Right atrium auricular region (tissue), 2 donors: ENCODE measurements at regions not wholly inside any gene's neighbourhood (a gene's known extent, or its start where the extent isn't known, plus 50 kb on each side); places are given as distances from the start of the nearest gene placed in this dataset.

Experiments used
- DNase-seq: peaks from one replicate; pipeline ENCODE4 v3.0.0-alpha.2; 2019; ENCODE audit warnings: low spot score
- H3K27ac ChIP-seq, 2 donors: fragments of 200-600 bp; sonication (generic); 1 replicate in 1 of 2; 2 replicates in 1 of 2; pipeline ENCODE4 v1.5.1; 2016 to 2019
- H3K27me3 ChIP-seq, 2 donors: fragments of 200-600 bp; sonication (generic); one replicate each; pipeline versions ENCODE4 v1.5.1 to v1.6.0; 2017 to 2019
- H3K36me3 ChIP-seq: fragments of 200-600 bp; sonication (generic); one replicate; pipeline ENCODE4 v1.5.1; 2016
- H3K4me1 ChIP-seq, 2 donors: fragments of 200-600 bp; sonication (generic); one replicate each; pipeline versions ENCODE4 v1.5.1 to v1.6.0; 2017 to 2019
- H3K4me3 ChIP-seq, 2 donors: fragments of 200-600 bp; sonication (generic); 1 replicate in 1 of 2; 2 replicates in 1 of 2; pipeline ENCODE4 v1.5.1; 2017 to 2019; ENCODE audit warnings: mild to moderate bottlenecking in 1 of 2, moderate library complexity in 1 of 2
- H3K9me3 ChIP-seq, 2 donors: fragments of 200-600 bp; sonication (generic); one replicate each; pipeline ENCODE4 v1.5.1; 2019
- TF ChIP-seq, protein P1 (sequence below), 2 donors: fragments of 200-600 bp; sonication (generic); IDR thresholded peaks; one replicate each; pipeline ENCODE4 v1.5.1; 2019; ENCODE audit warnings: antibody characterized with exemption in 2 of 2

DNA sequence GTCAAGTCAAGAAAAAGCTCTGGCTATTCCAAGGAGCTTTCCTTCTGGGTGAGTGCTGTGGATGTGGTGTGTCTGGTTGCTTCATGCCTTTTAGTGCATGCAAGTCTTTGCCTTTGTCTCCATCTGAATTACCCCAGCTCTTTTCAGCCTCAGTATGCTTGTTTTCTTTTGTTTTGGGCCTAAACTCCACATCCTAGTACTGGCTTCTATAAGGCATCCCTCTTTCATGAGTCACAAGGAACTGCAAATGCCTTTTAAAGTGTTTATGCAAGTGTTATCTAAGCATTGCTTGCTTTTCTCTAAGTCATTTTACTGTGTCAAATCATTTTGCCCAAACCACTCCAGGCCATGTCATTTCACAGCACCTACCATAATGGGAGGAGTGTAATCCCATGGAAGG, 132.1 kb downstream of the PLCE1 start:
- Histone ChIP-seq H3K27me3 (no peaks in the 10 kb centered on the region), H3K27ac (peak overlapping the region in 1 of 2 donors; percentile 26), H3K36me3 (no peaks in the 10 kb centered on the region), H3K9me3 (no peaks in the 10 kb centered on the region), H3K4me3 (no peak overlapping the region), H3K4me1 (peaks cover 0 to 51% of the 10 kb centered on the region in 2 donors)
- TF ChIP-seq, protein P1, sequence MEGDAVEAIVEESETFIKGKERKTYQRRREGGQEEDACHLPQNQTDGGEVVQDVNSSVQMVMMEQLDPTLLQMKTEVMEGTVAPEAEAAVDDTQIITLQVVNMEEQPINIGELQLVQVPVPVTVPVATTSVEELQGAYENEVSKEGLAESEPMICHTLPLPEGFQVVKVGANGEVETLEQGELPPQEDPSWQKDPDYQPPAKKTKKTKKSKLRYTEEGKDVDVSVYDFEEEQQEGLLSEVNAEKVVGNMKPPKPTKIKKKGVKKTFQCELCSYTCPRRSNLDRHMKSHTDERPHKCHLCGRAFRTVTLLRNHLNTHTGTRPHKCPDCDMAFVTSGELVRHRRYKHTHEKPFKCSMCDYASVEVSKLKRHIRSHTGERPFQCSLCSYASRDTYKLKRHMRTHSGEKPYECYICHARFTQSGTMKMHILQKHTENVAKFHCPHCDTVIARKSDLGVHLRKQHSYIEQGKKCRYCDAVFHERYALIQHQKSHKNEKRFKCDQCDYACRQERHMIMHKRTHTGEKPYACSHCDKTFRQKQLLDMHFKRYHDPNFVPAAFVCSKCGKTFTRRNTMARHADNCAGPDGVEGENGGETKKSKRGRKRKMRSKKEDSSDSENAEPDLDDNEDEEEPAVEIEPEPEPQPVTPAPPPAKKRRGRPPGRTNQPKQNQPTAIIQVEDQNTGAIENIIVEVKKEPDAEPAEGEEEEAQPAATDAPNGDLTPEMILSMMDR (IDR thresholded peaks at IDR 0.05), result no peak
- no peak for DNase-seq

DNA sequence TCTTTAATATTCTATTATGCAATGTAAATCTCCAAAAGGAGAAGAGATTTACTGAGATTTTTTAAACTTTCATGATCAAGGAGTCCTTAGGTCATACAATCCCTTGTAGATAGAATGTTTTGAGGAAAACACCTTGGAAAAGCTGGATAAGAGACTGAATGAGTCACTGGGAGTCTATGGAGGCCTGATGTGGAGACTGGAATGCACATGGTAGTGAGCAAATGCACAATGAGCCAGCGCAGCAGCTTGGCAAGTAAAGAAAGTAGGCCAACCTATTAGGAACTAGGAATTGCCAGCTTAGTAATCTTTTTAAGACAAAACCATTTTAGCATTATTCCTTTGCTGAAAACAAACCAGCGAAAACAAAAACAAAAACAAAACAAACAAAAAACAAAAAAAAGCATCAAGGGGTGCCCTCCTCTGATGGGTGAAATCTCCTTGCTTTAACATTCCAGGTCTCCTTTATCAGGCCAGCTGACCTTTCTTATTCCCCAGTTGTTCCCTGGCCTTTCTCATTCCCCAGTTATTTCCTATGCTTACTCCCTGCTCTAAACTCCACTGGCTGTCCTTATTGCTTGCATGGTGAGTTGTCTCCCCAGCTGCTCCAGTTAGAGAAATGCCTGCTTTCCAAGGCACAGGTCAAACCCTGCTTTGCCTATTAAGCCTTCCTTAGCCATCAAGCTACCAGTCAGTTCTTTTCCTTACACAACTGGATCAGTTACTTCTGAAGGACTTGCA, 135.8 kb downstream of the PLCE1 start:
- Histone ChIP-seq H3K4me3 (no peak overlapping the region), H3K9me3 (no peaks in the 10 kb centered on the region), H3K27ac (no peak overlapping the region), H3K36me3 (no peaks in the 10 kb centered on the region), H3K27me3 (no peaks in the 10 kb centered on the region), H3K4me1 (peaks cover 0 to 61% of the 10 kb centered on the region in 2 donors)
- TF ChIP-seq, protein P1 (IDR thresholded peaks at IDR 0.05), result no peak
- no peak for DNase-seq

DNA sequence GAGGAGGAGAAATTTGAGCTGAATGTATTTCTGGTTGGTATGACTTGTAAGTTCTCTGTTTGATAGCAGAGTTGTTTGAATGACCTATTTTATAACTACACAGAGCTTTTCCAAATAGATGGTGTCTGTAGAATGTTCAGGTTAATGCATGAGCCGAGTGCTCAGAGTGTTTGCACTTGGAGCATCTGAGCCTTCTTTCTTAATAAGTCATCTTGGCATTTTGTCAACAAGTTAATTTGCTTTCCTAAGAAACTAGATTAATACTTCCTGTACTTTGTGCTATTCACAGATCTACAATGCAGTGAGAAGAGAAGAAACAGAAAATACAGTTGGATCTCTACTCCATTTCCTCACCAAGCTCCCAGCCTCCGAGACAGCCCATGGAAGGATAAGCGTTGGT, 138.2 kb downstream of the PLCE1 start:
- TF ChIP-seq, protein P1 (IDR thresholded peaks at IDR 0.05), result no peak
- H3K9me3 ChIP-seq, result no peaks in the 10 kb centered on the region
- DNase-seq, result no peak
- H3K4me1 ChIP-seq, result peaks cover 0 to 48% of the 10 kb centered on the region in 2 donors
- H3K4me3 ChIP-seq, result no peak overlapping the region
- H3K27me3 ChIP-seq, result no peaks in the 10 kb centered on the region
- no peaks in the 10 kb centered on the region for H3K36me3 ChIP-seq
- peak overlapping the region in 1 of 2 donors; percentile 12 for H3K27ac ChIP-seq

DNA sequence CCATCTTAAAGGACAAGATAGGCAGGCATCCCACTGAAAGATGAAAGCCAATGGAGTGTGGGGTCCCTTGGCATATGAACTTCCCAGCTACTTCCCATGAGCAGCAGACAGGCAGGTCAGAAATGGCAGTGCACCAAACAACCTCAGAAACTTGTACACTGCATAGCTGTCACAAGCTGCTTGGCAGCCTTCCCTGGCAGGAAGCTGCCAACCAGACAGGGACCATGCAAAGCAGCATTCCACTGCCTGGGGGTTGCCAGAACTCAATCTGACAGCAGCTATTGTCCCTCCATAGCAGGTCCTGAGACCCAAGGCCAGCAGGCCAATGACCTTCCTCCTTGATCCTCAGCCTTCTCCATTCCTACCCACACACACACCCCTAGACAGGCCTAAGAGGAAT, 139.5 kb downstream of the PLCE1 start:
- peak; percentile 64 for DNase-seq

DNA sequence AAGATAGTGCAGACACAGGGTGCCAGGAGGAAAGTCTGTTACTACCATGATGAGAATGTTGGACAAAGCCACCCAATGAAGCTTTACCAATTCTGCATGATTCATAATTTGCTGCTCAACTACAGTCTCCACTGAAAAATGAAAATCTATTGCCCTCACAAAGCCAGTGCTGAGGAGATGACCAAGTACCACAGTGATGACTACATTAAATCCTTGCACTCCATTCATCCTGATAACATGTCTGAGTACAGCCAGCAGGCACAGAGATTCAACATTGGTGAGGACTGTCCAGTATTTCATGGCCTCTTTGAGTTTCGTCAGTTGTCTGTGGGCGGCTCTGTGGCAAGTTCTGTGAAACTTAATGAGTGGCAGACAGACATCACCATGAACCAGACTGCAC, 144.0 kb downstream of the PLCE1 start:
- H3K4me3 ChIP-seq, result no peak overlapping the region
- DNase-seq, result no peak
- no peaks in the 10 kb centered on the region for H3K27me3 ChIP-seq
- H3K9me3 ChIP-seq, result no peaks in the 10 kb centered on the region
- no peak overlapping the region for H3K27ac ChIP-seq
- H3K4me1 ChIP-seq, result peaks cover 0 to 18% of the 10 kb centered on the region in 2 donors
- TF ChIP-seq, protein P1 (IDR thresholded peaks at IDR 0.05), result no peak
- H3K36me3 ChIP-seq, result no peaks in the 10 kb centered on the region

More for the DNA sequence above, 139.5 kb downstream of the PLCE1 start:
- H3K9me3 ChIP-seq, result no peaks in the 10 kb centered on the region
- H3K36me3 ChIP-seq, result no peaks in the 10 kb centered on the region
- TF ChIP-seq, protein P1 (IDR thresholded peaks at IDR 0.05), result no peak
- no peak overlapping the region for H3K4me3 ChIP-seq
- peak overlapping the region; percentile 41 to 82 for H3K27ac ChIP-seq
- H3K27me3 ChIP-seq, result no peaks in the 10 kb centered on the region
- H3K4me1 ChIP-seq, result peaks cover 0 to 54% of the 10 kb centered on the region in 2 donors

DNA sequence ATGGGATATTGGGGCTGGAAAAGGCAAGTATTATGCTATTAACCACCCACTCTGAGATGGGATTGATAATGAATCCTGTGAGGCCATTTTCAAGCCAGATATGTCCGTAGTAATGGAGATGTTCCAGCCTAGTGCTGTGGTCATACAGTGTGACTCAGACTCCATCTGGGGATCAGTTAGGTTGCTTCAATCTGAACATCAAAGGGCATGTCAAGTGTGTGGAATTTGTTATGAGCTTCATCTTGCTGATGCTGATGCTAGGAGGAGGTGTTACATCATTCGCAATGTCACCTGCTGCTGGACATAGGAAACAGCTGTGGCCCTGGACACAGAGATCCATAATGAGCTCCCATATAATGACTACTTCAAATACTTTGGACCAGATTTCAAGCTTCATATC, 144.7 kb downstream of the PLCE1 start:
- DNase-seq, result no peak
- Histone ChIP-seq H3K9me3 (no peaks in the 10 kb centered on the region), H3K27ac (no peak overlapping the region), H3K36me3 (no peaks in the 10 kb centered on the region), H3K27me3 (no peaks in the 10 kb centered on the region), H3K4me3 (no peak overlapping the region), H3K4me1 (peaks cover 0 to 11% of the 10 kb centered on the region in 2 donors)
- TF ChIP-seq, protein P1 (IDR thresholded peaks at IDR 0.05), result no peak
